ENCODE measurements at regions not wholly inside any gene's neighbourhood (a gene's known extent, or its start where the extent isn't known, plus 50 kb on each side); places are given as distances from the start of the nearest gene placed in this dataset.

- H3K27ac Mint-ChIP-seq: no peak overlapping the region
- CTCF ChIA-PET: interaction anchor here (1.0 to 1.5 kb wide), 2 partner anchors 42 to 105 kb away, joined by 4 to 5 read pairs; no protein-coding TSS in a partner anchor
- 0 out of 2 replicates have a peak, but pooled peaks cover 3% of the 10 kb centered on the region for H3K36me3 Mint-ChIP-seq
- DNase-seq (ENCODE audit: low spot score): no peak
- no peak overlapping the region for H3K4me3 Mint-ChIP-seq
- H3K4me1 Mint-ChIP-seq: peaks cover 7% of the 10 kb centered on the region
- H3K9me3 Mint-ChIP-seq: peaks cover 4% of the 10 kb centered on the region; the same call in 1 of the 2 replicates
- peaks cover 3% of the 10 kb centered on the region; the same call in 1 of the 2 replicates for H3K27me3 Mint-ChIP-seq (ENCODE audit: low read depth)
- TF ChIP-seq USF2 (CRISPR knock-in tag; IDR thresholded peaks at IDR 0.05): no peak
- no peak for TF ChIP-seq ZNF219 (CRISPR knock-in tag; IDR thresholded peaks at IDR 0.05; ENCODE audit: borderline replicate concordance)
- no peak for TF ChIP-seq HMGA2 (CRISPR knock-in tag; IDR thresholded peaks at IDR 0.05)
- TF ChIP-seq PRDM15 (CRISPR knock-in tag; IDR thresholded peaks at IDR 0.05): no peak
- no peak for TF ChIP-seq ZNF396 (CRISPR knock-in tag; IDR thresholded peaks at IDR 0.05; ENCODE audit: borderline replicate concordance)
- no peak for TF ChIP-seq FOXK1 (CRISPR knock-in tag; IDR thresholded peaks at IDR 0.05)
- no peak for TF ChIP-seq GABPB1 (CRISPR knock-in tag; IDR thresholded peaks at IDR 0.05)
- no peak for TF ChIP-seq ARID4B (CRISPR knock-in tag; IDR thresholded peaks at IDR 0.05; ENCODE audit: borderline replicate concordance)
- no peak for TF ChIP-seq AR (CRISPR knock-in tag; IDR thresholded peaks at IDR 0.05)
- TF ChIP-seq CBFB (CRISPR knock-in tag; IDR thresholded peaks at IDR 0.05; ENCODE audit: low read depth): no peak
- no peak for TF ChIP-seq ZNF317 (CRISPR knock-in tag; IDR thresholded peaks at IDR 0.05; ENCODE audit: borderline replicate concordance, low read depth)
- TF ChIP-seq ZNF121 (CRISPR knock-in tag; IDR thresholded peaks at IDR 0.05): no peak
- no peak for TF ChIP-seq PRRX2 (CRISPR knock-in tag; IDR thresholded peaks at IDR 0.05)
- TF ChIP-seq IRF2 (CRISPR knock-in tag; IDR thresholded peaks at IDR 0.05; ENCODE audit: borderline replicate concordance, low read depth): no peak
- TF ChIP-seq CREM (CRISPR knock-in tag; IDR thresholded peaks at IDR 0.05): no peak
- no peak for TF ChIP-seq ZNF263 (CRISPR knock-in tag; IDR thresholded peaks at IDR 0.05; ENCODE audit: low read depth)
- ATAC-seq: no peak
- POLR2A ChIA-PET: no interaction called here
Observed at GRCh38 chr13:99133848-99134247, 66.8 kb upstream of the UBAC2 start.

Data from WTC11 (cell line).